COLO829 (cell line): ENCODE measurements at regions not wholly inside any gene's neighbourhood (a gene's known extent, or its start where the extent isn't known, plus 50 kb on each side); places are given as distances from the start of the nearest gene placed in this dataset.
"Not testable (repeated sequence)": the region's sequence is repeated elsewhere in the genome, so short reads cannot be mapped to it uniquely, and the experiment has no call there.

ENCODE experiments used
- DNase-seq: peaks from one replicate; pipeline ENCODE4 v3.0.0; 2012; ENCODE audit warnings: low spot score

DNA sequence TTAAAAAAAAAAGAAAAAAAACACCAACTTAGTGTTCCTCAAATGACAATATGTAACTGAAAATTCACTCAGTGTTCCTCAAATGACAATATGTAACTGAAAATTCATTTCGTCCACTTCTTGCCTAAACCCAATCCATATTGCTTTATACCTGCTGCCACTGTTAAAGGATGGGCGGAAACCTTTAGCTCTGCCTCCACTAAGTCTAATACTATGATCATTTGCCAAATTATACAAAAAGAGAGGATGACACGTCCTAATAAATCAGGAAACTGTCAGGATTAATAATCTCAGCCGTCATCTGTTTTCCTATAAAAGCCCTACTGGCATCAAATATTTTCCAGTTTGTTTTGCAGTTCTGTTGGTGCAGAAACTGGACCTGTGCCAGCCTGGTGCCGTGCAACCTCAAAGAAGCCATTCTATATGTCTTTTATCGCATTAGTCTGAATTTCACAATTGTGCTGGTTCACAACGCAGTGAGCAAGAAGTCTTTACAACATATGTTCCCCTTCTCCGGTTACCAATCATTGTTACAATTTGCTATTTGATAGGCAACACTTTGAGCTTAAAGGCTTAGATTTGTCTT, 160.4 kb upstream of the KCNH8 start:
- peak; percentile 8 for DNase-seq

DNA sequence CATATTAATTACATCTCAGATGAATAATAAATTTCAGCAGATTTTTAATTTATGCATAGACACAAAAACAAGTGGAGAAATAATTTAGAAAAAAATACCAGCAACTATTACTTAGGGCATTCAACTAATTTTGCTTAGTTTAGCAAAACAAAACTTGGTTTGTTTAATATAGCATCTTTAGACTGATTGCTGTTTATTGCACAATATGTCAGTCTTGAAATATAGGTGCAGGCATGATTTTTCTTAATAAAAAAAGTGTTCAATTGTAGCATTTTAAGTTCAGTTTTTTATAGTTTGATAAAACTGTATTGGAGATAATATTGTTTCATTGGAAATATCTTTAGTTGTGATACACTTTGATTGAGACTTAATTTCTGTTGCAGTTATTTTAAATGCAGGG, 161.2 kb upstream of the KCNH8 start:
- no peak for DNase-seq

DNA sequence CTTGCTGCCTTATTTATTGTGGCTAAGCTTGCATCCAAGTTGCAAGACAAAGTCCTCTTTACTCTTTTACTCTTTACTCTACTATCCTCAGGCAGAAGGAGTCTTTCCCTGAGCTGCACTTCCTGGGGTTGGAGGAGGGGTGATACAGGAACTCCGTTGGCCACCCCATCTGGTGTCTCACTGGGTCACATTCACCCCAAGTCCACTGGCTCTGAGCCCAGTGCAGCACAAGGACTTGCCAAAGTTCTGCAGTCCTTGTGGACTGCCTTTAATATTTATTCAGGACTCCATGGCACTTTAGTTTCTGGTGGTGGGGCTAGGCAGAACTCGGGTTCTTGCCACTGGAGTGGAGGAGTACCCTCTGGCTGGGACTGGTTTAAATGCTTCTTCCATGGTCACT, 165.4 kb upstream of the KCNH8 start:
- no peak for DNase-seq

DNA sequence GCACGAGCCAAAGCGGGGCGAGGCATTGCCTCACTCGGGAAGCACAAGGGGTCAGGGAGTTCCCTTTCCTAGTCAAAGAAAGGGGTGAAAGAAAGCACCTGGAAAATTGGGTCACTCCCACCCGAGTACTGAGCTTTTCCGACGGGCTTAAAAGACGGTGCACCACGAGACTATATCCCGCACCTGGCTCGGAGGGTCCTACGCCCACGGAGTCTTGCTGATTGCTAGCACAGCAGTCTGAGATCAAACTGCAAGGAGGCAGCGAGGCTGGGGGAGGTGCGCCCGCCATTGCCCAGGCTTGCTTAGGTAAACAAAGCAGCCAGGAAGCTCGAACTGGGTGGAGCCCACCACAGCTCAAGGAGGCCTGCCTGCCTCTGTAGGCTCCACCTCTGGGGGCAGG, 172.2 kb upstream of the KCNH8 start:
- not testable (repeated sequence) for DNase-seq

DNA sequence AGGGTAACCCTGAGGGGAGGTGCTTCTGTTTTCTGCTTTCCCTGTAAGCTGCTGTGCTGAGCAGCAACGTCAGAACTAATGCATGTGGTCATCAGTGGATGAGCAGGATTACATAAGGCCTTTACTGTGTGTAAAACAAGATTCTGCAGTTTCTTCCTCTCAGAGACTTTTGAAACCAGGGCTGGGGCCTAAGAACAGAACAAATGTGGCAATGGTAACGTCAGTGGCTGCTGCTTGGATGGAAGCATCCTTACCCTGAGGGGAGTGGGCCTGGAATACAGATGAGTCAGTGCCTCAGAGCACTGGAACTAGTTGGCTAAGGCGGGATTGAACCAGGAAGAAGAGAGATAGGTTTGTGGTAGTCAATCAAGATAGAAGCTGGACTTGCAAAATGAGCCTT, 180.2 kb upstream of the KCNH8 start:
- DNase-seq, result no peak

DNA sequence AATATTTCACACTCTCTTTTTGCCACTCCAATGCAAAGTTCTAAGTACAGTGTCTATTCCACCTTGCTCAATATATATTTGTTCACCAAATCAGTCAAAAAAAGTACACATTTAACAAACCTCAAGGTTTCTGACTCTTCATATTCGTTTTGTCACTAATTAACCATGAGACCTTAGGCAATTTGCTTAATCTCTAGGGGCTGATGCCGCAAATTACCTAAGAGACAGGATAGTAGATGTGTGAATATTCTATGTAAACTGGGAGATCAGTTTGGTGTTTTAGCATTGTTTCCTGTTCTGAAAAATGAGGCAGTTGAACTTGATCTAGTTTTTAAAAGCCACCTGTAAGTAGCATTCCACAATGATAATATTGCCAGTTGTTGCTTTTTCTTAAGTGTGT, 182.5 kb upstream of the KCNH8 start:
- DNase-seq, result no peak

DNA sequence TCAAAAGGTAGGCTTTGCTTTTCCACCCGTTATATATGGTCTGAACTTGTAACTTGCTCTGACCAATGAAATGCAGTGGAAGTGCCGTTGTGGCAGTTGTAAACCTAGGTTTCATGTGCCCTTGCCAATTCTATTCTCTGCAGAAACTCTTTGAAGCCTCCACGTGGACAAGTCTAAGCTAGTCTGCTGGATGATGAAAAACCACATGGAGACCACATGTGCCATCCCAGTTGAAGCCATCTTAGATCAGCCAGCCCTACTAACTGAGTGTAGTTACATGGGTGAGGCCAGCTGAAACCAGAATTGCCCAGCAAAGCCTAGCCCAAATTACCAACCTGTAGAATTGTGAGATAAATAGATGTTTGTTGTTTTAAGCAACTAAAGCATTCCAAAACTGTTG, 183.7 kb upstream of the KCNH8 start:
- DNase-seq, result no peak

DNA sequence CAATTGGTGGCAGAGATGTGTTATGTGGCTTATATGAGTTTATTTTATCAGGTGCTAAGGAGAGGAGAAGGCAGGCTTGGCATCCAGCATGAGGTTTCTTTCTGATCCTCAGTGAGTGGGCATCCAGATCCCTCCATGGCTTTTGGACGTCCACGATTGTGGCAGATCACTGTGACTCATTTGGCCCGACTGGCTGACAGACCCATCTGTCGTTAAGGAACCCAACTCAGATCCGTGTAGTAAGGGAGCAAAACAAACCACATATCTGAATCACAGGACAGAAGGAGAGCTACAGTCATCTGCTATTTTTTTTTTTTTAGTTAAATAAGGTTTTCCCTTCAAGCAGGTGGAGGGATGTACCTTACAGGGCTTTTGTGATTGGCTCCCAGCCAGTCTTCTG, 197.0 kb upstream of the KCNH8 start:
- DNase-seq, result no peak

DNA sequence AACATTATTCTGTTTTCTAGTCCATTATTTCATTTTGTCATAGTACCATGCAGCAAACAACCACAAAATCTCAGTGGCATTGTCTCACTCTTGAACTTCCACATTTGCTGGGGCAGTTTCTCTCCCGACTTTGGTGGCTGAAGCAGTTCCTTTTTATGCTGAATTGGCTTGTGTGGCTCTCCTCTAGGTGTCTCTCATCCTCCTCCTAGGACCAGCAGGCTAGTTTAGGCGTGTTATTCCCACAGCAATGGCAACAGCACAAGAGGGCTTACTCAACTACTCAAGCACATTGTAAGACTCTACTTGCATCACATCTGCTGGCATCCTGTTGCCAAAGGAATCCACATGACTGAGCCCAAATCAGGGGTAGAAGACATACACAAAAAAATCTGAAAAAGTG, 201.8 kb upstream of the KCNH8 start:
- DNase-seq, result no peak

DNA sequence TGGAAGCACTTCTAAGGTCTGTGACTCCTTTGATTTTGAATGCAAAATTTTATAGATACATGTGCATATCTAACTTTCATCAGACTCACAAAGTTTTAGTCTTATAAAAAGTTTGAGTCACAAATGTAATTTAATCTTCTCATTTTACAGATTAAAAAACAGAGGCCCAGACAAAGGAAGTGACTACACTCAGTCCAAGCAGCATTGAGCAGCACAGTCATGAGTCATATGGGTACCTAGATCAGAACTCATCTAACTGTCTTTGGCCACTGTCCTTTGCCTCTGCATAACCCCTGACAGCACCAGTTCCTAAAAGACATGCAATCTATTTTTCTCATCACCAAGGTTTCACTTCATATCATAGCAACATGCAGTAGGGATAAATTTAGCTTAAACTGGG, 210.7 kb upstream of the KCNH8 start:
- no peak for DNase-seq

DNA sequence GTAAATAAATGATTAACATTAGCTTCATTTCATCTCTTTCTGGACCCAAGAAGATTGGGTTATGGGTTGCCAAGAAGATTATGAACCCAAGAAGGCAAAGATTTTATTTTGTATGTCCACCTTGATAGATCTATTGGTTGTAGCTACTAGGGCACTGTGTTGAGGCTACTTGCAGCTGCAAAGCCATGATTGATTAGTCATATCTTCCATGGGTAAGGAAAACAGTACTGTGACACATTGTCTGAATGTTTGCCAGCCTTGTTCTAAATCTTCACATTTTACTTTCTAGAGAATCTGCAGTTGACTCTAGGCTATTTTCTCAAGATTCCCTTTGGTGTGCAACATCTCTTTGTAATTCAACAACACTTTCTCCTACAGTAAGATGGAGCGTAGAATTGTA, 229.2 kb upstream of the KCNH8 start:
- DNase-seq, result no peak

DNA sequence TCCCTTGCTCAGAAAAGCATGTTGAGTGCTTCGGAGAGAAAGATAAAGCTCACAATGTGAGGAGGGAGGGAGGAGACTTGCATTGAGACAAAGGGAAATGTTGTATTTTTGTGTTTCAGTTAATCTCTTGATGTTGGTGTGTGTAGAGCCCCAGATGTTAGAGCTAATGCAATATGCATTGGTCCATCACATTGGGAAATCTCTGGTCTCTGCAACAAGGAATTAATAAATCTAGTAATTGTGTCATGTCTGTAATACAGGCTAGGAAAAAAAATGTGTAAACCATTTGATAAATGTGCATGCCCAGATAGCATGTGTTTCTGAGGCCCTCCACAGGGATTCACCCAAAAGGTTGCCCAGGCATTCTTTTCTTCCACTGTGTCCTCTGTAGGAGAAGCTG, 230.4 kb upstream of the KCNH8 start:
- DNase-seq, result no peak

DNA sequence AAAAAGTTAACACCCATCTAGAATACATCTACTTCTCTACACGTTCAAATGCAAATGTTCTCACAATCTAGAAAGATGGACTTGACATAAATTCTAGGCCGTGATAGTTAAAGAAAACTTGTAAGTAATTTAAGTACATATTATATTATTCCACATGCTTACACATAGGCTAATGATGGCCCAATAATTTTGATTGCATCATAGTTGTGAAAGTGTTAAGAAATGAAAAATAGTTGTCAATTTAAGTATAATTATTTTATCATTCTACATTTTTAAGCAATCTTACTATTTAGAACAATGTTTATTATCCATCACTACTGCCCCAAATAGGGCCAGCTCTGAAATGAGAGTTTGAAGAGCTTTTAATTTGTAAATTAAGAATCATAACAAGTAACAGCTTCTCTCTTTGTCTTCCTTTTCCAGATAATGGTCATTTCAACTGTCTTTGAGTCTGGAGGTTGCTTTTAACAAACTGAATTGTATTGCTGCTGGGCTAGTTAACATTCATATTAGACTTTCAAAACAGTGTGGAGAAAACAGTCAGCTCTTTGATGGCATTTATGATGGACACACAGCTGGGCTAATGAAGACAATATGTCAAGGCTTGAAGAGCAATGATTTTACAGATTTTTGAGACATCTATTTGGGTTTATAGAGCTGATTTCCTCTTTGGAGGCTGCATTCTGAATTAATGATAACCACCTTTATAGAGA, 246.1 kb upstream of the KCNH8 start:
- DNase-seq, result no peak

DNA sequence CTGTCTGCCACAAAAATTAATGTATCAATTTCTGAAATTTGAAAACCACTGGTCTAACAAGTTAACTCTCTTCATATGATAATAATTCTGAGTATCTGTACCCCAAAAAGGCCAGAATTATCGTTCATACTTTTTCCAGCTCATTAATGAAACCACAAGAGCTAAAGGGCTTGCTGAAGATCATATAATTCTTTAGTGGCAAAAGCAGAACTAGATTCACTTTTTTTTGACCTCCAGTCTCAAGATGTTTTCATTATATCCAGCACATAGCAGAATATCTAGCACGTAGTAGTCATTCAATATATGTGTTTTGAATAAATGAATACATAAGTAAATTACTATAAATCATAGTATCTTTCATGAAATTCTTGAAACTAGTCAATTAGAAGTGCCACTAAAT, 246.7 kb upstream of the KCNH8 start:
- no peak for DNase-seq

DNA sequence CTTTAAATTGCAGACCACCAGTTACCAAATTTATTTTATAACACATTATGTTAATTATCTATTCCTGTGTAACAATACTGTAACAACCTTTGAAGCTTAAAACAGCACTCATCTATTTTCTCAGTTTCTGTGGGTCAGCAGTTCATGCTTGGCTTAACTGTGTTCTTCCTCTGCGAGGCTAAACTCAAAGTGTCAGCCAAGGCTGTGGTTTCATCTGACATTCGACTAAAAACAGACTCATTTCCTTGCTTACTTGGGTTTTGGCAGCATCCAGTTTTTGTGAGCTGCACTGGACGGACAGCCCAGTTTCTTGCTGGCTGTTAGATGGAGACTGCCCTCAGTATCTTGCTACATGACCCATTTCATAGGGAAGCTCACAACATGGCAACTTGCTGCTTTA, 247.3 kb upstream of the KCNH8 start:
- no peak for DNase-seq

DNA sequence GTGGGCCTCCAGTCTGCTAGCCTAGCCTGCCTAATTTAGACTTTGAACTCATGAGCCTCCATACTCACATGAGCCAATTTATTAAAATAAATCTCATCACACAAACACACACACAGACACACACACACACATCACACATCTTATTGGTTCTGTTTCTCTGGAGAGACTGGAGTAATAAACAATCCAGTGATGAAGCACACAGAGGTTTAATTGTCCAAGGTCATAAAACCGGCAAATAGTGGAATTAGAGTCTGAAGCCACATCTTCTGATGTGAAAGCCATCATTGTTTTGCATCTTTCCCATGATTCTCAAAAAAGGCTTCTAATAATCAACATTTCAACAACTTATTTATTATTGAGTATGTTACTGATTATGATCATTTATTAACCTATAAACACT, 249.4 kb upstream of the KCNH8 start:
- peak; percentile 51 for DNase-seq

DNA sequence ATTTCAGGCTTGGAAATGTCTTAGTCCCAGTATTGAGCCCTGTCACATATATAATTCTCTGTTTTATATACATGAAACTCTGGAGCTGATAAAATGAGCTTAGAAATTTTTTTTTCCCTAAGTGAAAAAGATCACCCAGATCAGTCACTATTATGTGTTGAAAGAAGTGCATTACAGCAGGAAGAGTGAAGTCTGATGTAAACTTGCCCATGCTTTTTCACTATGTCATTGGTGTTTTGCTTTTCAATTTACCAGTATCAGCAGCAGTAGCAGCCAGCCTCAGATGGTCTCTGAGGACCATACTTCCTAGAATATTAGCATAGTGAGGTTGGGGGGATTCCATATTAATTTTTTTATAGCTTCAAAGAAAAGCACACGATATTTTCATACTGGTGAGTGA, 255.6 kb upstream of the KCNH8 start:
- no peak for DNase-seq

DNA sequence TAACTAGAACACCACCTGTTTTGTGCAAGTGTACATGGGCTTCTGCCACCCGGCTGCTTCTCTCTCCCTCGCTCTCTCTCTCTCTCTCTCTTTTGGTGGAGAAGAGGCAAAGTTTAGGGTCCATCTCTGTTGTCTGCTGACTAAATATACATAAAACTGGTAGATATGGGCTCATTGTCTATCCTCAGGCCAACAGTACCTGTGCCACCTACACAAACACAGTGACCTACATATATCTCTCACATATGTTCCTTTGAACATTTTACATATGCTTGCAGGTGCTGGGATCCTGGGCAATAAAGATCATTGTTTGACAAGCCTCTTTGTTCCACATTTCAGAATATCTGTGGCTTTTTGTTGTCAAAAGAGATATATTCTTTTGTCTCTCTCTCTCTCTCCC, 256.3 kb upstream of the KCNH8 start:
- DNase-seq, result no peak

DNA sequence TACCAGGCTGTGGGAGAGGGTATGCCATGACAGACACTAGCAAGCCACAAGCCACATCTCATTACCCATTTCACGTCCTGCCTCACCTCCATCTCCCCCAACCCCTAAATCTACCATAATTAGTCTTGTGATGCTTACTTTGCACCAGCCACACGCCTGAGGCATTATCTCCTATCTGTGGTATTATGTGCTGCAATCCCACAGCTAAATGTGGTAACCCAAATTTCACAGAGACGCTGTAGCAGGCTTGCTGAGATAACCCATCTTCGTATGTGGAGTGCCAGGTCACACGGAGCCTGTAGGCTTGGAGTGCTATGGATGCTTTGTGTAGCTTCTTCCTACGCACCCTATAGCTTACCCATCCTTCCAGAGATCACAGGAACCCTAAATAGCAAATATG, 256.7 kb upstream of the KCNH8 start:
- no peak for DNase-seq

DNA sequence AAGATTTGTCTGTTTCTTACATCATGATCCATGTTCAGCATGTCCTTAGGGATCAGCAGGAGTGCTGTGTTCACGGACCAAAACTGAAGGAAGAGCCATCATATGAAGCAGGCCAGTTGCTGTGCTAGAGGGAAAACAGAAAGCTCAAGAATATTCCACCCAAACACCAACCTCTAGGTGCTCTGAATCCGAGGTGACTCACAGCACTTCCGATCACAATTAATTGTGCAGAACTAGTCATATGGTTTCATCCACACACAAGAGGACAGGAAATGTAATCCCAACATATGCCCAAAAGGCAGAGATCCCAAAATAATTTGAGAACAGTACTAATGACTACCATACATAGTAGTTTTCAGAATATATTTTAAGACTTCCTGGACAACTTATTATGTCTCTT, 257.9 kb upstream of the KCNH8 start:
- DNase-seq, result peak; percentile 23

DNA sequence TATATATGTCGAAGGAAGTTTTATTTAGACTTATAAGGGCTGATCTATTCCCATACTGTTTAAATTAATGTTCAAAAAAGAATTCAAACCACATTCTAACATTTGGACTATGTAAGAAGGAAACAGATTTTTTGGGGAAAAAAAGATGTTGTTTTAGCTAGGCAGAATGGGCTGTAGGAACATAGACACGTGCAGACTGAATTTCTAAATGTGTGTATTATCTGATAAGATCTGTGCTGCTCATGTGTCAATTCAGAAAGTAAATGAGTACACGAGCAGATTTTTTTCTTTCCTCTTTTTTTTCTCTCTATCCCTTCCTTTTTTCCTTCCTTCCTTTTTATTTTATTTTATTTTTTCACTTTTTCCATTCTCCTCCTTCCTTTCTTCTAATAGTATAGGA, 259.5 kb upstream of the KCNH8 start:
- no peak for DNase-seq

DNA sequence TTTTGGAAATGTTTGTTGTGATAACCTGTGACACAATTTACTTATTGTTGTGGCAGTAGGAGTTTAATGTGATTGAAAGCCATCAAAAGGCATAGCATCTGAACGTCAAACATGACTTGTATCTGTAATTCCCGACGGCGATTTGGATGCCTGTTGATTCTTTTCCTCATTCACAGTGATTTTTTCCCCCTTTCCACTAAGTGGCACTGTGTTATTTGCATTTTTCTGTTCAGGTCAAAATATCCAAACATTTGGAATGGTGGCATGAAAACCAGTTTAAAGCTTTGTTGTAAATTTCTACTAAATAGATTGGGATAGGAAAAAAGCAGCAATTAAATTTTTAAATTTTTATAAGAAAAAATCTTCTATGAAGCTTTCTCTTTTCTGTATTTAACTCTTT, 259.9 kb upstream of the KCNH8 start:
- no peak for DNase-seq

DNA sequence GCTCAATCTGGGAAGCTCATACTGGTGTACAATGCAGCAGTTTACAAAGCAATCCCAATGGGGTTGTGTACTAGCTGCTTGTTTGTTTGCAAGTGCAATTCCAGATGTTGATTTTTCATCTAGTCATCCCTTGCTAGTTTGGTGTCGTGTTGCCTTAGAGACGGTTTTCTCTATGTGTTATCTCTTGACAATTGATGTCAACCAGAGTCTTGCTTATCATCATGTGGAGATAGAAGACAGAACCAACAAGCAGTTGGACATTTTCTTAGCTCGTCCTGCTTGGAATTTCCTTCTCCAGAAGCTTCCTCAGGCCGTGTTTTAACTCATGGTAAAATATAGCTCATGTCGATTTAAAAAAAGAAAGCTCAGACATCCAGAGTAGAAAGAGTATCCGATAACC, 262.0 kb upstream of the KCNH8 start:
- no peak for DNase-seq

DNA sequence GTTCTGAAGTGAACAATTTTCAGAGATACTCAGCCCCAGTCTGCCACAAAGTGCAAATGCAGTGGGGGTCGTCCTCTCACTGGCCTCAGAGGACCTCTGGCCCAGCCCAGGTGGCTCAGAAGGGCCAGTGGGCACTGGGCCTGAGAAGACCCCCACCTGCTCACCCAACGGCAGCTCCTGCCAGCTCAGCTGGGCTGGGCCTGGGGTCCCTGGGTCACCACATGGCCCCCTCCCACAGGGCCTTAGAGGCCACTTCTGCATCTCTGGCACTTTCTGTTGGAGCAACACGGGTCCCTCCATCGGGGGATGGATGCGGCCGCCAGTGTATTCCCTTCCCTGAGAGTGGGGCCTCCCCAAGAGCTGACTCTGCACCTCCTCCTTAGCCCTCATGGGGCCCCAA, 262.7 kb upstream of the KCNH8 start:
- DNase-seq, result no peak
